22Rv1 (cell line): ENCODE measurements at regions not wholly inside any gene's neighbourhood (a gene's known extent, or its start where the extent isn't known, plus 50 kb on each side); places are given as distances from the start of the nearest gene placed in this dataset.

Experiments used
- ZFX ChIP-seq: fragments of 450-650 bp; IDR thresholded peaks from 2 replicates; pipeline ENCODE4 v1.6.1; 2017; ENCODE audit warnings: antibody characterized with exemption, borderline replicate concordance
- TF ChIP-seq, protein P1 (sequence below): fragments of 450-650 bp; IDR thresholded peaks from 2 replicates; pipeline ENCODE4 v1.5.1; 2017; ENCODE audit warnings: mild to moderate bottlenecking

DNA sequence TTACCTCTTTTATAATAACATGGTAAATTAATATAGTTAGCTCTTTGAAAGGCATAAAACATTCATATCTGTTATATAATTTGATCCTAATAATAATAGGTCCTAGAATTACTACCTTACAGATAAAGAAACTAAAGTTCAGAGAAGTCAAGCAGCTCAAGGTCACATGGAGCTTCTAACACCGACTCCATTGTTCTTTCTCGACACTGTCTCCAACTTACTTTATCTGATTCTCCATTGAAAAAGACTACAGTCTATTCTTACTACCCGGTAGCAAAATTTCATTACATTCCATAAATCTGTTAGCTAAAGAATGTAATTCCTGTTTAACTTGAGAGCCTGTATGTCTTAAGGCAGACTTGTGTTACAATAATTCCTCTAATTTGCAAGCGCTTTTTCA is 96.3 kb upstream of the TMEM161B start:
- TF ChIP-seq, protein P1, sequence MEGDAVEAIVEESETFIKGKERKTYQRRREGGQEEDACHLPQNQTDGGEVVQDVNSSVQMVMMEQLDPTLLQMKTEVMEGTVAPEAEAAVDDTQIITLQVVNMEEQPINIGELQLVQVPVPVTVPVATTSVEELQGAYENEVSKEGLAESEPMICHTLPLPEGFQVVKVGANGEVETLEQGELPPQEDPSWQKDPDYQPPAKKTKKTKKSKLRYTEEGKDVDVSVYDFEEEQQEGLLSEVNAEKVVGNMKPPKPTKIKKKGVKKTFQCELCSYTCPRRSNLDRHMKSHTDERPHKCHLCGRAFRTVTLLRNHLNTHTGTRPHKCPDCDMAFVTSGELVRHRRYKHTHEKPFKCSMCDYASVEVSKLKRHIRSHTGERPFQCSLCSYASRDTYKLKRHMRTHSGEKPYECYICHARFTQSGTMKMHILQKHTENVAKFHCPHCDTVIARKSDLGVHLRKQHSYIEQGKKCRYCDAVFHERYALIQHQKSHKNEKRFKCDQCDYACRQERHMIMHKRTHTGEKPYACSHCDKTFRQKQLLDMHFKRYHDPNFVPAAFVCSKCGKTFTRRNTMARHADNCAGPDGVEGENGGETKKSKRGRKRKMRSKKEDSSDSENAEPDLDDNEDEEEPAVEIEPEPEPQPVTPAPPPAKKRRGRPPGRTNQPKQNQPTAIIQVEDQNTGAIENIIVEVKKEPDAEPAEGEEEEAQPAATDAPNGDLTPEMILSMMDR, result no peak
- no peak for TF ChIP-seq ZFX
